ENCODE measurements at regions not wholly inside any gene's neighbourhood (a gene's known extent, or its start where the extent isn't known, plus 50 kb on each side); places are given as distances from the start of the nearest gene placed in this dataset.
"Not testable (repeated sequence)": the region's sequence is repeated elsewhere in the genome, so short reads cannot be mapped to it uniquely, and the experiment has no call there.

- no peak for DNase-seq
These were observed 941.7 kb downstream of the LRFN5 start for GRCh38 chr14:42548349-42548748.

DNA sequence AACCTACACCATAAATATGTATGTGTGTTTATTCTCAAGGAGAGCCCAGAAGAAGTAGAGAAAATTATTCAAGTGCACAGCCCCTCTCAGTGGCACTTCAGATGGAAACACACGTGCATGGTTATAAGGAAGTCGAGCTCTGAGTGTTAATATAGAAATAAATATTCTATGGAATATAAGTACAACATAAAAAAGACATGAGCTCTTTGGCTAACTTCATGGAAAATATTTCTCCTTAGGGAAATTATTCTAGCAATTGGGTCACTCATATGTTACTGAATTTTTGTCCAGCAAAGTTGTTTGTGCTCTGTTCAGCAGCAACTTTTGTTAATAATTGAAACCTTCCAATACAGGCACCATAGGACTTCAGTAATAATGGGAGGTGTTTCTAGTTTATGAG lies 939.0 kb downstream of the LRFN5 start:
- no peak for DNase-seq

DNA sequence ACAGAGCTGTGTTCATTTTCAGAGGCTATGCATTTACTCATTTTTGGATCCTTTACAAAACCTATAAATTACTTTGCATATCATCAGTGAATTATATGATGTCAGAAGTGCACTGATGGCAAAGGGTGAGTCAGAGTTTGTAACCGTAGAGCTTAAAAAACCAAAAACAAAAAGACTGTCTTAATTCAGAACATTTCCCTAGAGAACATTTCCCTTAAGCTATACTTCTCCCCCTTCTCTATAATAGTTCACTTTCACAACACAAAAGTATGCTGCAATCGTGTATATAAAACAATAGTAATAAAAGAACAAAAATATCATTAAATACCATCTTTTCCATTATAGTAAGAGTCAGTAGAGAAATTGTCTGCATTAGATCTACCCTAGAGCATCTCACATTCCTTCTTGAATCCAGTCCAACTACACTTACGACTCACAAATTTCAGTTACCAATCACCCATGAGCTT lies 934.9 kb downstream of the LRFN5 start:
- DNase-seq, result no peak

- DNase-seq, result no peak
These were observed 928.7 kb downstream of the LRFN5 start for GRCh38 chr14:42535397-42535796.

- no peak for DNase-seq
These were observed 926.8 kb downstream of the LRFN5 start for GRCh38 chr14:42533476-42533875.

DNA sequence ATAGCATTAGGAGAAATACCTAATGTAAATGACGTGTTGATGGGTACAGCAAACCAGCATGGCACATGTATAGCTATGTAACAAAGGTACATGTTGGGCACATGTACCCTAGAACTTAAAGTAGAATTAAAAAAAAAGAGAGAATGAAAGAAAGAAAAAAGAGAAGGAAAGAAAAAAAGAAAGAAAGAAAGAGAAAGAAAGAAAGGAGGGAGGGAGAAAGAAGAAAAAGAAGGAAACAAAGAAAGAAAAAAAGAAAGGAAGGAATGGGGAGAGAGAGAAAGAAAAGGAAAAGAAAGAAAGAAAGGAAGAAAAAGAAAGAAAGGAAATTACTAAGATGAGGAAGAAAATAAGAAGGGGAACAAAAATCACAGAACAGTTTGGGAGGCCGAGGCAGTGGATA lies 925.5 kb downstream of the LRFN5 start:
- no peak for DNase-seq

GRCh38 chr14:42527141-42527540 lies 920.5 kb downstream of the LRFN5 start:
- no peak for DNase-seq

GRCh38 chr14:42523666-42524065 lies 917.0 kb downstream of the LRFN5 start:
- no peak for DNase-seq

DNA sequence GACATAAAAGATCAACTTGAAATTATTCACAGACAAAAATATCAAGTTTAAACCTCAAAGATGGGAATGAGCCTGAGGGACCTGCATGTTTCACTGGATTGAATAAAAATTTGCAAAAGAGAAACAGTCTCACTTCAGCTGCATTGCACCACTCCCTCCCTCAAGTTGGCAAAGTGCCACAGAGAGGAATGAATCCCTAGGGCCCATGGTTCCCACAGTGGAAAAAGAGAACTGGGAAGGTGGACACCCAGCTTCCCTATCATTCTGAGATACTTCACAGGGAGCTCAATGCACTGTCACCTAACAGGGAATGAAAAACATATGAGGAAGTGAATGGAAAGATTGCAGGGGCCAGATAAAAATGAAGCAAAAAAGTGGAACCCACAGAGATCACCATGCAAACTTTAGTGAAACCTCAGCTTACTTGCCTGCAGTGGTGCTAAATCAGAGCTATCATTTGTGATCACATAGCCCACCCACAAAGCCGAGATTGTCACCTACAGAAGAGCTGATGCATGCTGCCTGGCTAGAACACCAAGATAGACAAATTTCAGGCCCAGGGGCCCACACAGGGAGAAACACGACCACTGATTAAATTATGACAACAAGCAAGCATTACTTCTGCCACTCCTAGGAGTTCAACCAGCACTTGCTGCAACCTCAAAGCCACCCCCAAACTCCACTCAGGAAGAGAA lies 911.3 kb downstream of the LRFN5 start:
- DNase-seq, result no peak

- no peak for DNase-seq
These were observed 907.2 kb downstream of the LRFN5 start for GRCh38 chr14:42513837-42514236.

- no peak for DNase-seq
These were observed 903.4 kb downstream of the LRFN5 start for GRCh38 chr14:42510071-42510470.

DNA sequence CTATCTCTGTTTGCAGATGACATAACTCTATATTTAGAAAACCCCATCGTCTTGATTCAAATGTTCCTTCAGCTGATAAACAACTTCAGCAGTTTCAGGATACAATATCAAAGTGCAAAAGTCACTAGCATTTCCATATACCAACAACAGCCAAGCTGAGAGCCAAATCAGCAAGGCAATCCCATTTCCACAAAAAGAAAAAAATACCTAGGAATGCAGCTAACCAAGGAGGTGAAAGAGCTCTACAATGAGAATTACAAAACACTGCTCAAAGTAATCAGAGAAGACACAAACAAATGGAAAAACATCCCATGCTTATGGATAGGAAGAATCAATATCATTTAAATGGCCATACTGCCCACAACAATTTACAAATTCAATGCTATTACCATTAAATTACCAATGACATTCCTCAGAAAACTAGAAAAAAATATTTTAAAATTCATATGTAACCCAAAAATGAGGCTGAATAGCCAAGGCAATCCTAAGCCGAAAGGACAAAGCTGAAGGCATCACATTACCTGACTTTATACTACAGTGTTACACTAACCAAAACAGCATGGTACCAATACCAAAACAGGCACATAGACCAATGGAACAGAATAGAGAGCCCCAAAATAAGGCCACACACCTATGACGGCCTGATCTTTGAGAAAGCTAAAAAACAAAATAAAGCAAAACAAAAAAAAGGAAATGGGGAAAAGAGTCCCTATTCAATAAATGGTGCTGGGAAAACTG lies 901.7 kb downstream of the LRFN5 start:
- DNase-seq, result no peak

DNA sequence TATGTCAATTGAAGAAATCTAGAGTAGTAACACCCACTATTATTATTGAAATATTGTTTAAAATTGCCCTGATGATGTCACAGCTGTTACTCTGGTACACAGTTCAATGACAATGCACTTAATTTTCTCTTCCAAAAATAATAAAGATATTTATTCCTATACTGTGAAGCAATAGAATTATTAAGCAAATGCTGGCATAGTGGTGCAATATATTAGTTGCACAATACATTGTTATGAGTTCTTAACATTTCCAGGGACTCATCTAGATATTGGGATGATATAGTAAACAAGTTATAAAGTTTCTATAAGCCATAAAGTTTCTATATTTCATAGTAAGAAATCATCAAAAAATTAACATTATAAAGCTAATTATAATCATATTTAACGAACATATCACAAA lies 897.8 kb downstream of the LRFN5 start:
- no peak for DNase-seq

GRCh38 chr14:42499137-42499536 lies 892.5 kb downstream of the LRFN5 start:
- DNase-seq, result no peak

- no peak for DNase-seq
These were observed 883.9 kb downstream of the LRFN5 start for GRCh38 chr14:42490536-42490935.

- no peak for DNase-seq
These were observed 882.3 kb downstream of the LRFN5 start for GRCh38 chr14:42488965-42489364.

DNA sequence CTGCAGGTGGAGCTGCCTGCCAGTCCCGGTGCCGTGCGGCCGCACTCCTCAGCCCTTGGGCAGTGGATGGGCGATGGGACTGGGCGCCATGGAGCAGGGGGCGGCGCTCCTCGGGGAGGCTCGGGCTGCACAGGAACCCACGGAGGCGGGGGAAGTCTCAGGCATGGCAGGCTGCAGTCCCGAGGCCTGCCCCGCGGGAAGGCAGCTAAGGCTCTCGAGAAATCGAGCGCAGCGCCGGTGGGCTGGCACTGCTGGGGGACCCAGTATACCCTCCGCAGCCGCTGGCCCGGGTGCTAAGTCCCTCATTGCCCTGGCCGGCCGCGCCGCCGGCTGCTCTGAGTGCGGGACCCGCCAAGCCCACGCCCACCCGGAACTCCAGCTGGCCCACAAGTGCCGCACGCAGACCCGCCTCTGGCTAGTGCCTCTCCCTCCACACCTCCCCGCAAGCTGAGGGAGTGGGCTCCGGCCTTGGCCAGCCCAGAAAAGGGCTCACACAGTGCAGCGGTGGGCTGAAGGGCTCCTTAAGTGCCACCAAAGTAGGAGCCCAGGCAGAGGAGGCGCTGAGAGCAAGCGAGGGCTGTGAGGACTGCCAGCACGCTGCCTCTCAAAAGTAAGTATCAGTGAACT lies 875.8 kb downstream of the LRFN5 start:
- DNase-seq, result not testable (repeated sequence)

DNA sequence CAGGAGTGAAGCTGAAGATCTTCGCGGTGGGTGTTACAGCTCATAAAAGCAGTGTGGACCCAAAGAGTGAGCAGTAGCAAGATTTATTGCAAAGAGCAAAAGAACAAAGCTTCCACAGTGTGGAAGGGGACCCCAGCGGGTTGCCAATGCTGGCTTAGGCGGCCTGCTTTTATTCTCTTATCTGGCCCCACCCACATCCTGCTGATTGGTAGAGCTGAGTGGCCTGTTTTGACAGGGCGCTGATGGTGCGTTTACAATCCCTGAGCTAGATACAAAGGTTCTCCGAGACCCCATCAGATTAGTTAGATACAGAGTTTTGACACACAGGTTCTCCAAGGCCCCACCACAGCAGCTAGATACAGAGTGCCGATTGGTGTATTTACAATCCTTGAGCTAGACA lies 875.0 kb downstream of the LRFN5 start:
- not testable (repeated sequence) for DNase-seq

GRCh38 chr14:42480255-42480654 lies 873.6 kb downstream of the LRFN5 start:
- DNase-seq, result no peak

DNA sequence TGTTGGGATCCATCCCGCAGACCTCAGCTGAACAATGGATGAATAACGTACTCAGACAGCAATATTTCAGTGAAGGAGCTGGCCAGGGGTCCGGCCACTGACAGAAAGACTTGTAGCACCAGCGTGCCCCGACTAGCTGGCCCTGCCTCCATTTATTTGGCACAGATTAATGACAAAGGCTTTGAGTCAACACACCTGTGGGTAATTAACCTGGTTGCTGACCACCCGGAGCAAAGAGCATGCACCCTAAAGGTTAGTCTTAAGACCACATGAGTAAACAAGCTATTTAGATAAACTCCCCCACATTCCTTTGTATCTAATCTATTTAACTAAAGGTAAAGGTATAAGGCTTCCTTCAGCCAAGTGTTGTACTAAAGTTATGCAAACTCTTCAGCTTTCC lies 868.6 kb downstream of the LRFN5 start:
- DNase-seq, result no peak

- no peak for DNase-seq
These were observed 863.7 kb downstream of the LRFN5 start for GRCh38 chr14:42470427-42470719.

- no peak for DNase-seq
These were observed 863.2 kb downstream of the LRFN5 start for GRCh38 chr14:42469637-42470426.

DNA sequence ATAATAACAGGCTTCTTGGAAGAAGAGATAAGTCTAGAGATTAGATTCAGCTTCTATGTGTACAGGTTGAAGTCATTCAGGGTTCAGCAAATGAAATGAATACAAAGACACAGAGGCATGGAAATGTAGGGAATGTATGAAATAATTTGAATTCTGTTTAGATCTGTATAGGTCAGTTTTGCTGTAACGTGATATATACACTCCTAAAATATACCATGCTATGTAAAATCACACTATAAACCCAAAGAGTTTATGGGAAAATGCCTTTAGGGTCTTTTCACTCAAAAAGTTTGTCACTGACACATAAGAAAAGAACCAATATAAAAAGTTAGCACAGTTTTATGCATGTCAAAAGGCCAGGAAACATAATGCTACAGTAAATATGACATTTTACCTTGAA lies 854.0 kb downstream of the LRFN5 start:
- DNase-seq, result no peak

Data from NCI-H524 (cell line).